Loucy (cell line): ENCODE measurements at regions not wholly inside any gene's neighbourhood (a gene's known extent, or its start where the extent isn't known, plus 50 kb on each side); places are given as distances from the start of the nearest gene placed in this dataset.

Experiments
- H2AFZ ChIP-seq: fragments of 200-600 bp; sonication (generic); 2 replicates; pipeline ENCODE4 v1.6.0; 2016; ENCODE audit warnings: antibody characterized with exemption, mild to moderate bottlenecking, low read length, moderate library complexity
- H3F3A ChIP-seq: fragments of 200-600 bp; 2 replicates; pipeline ENCODE4 v1.6.0; 2016; ENCODE audit warnings: antibody characterized with exemption, low read depth, mild to moderate bottlenecking
- H3K27me3 ChIP-seq: fragments of 200-600 bp; sonication (generic); 2 replicates; pipeline ENCODE4 v1.6.1; 2014; ENCODE audit warnings: low read length, mild to moderate bottlenecking; ENCODE audit not compliant: insufficient read depth, poor library complexity, severe bottlenecking
- H3K36me3 ChIP-seq: fragments of 200-600 bp; sonication (generic); 2 replicates; pipeline ENCODE4 v1.6.1; 2016; ENCODE audit warnings: low read length; ENCODE audit not compliant: insufficient read depth
- H3K4me1 ChIP-seq: fragments of 200-600 bp; sonication (generic); 2 replicates; pipeline ENCODE4 v1.5.1; 2014; ENCODE audit warnings: low read length, mild to moderate bottlenecking; ENCODE audit not compliant: insufficient read depth, poor library complexity, severe bottlenecking
- H3K4me2 ChIP-seq: fragments of 200-600 bp; sonication (generic); 2 replicates; pipeline ENCODE4 v1.6.0; 2014; ENCODE audit warnings: antibody characterized with exemption, low read length, low read depth, mild to moderate bottlenecking; ENCODE audit not compliant: poor library complexity, severe bottlenecking
- H3K4me3 ChIP-seq: fragments of 200-600 bp; sonication (generic); 2 replicates; pipeline ENCODE4 v1.5.1; 2014; ENCODE audit warnings: low read length, mild to moderate bottlenecking, mixed read lengths; ENCODE audit not compliant: poor library complexity, severe bottlenecking
- H3K79me2 ChIP-seq: fragments of 200-600 bp; sonication (generic); 2 replicates; pipeline ENCODE4 v1.6.1; 2014; ENCODE audit warnings: low read length; ENCODE audit not compliant: insufficient read depth
- H3K9ac ChIP-seq: fragments of 200-600 bp; sonication (generic); 2 replicates; pipeline ENCODE4 v1.6.0; 2014; ENCODE audit warnings: mild to moderate bottlenecking, low read depth, low read length, moderate library complexity; ENCODE audit not compliant: poor library complexity, severe bottlenecking
- H3K9me2 ChIP-seq: fragments of 200-600 bp; sonication (generic); replicated peaks from 2 replicates; pipeline ENCODE4 v1.6.1; 2016; ENCODE audit warnings: low read depth, low read length, mixed read lengths
- H3K9me3 ChIP-seq: fragments of 200-600 bp; sonication (generic); 2 replicates; pipeline ENCODE4 v1.6.1; 2014; ENCODE audit warnings: mild to moderate bottlenecking, antibody characterized with exemption, low read length, low read depth; ENCODE audit not compliant: insufficient read depth
- H4K20me1 ChIP-seq: fragments of 200-600 bp; sonication (generic); 2 replicates; pipeline ENCODE4 v1.6.0; 2014; ENCODE audit warnings: antibody characterized with exemption, low read length, mild to moderate bottlenecking; ENCODE audit not compliant: insufficient read depth, poor library complexity, severe bottlenecking
- CTCF ChIP-seq: fragments of 200-600 bp; sonication (generic); conservative IDR thresholded peaks from 2 replicates; pipeline ENCODE4 v1.5.1; 2014; ENCODE audit warnings: mild to moderate bottlenecking, antibody characterized with exemption, low read length
- EZH2phosphoT487 ChIP-seq: fragments of 200-600 bp; IDR thresholded peaks from 2 replicates; pipeline ENCODE4 v1.6.1; 2018; ENCODE audit warnings: antibody characterized with exemption, mild to moderate bottlenecking, moderate library complexity, borderline replicate concordance

GRCh38 chr14:84209031-84209430 is 1320.9 kb upstream of the FLRT2 start:
- Histone ChIP-seq H3K4me3 (no peak overlapping the region), H3F3A (no peaks in the 10 kb centered on the region), H3K4me1 (no peaks in the 10 kb centered on the region), H3K4me2 (no peak overlapping the region), H3K36me3 (no peaks in the 10 kb centered on the region), H4K20me1 (no peaks in the 10 kb centered on the region), H3K27me3 (no peaks in the 10 kb centered on the region), H3K9ac (no peak overlapping the region), H2AFZ (no peak overlapping the region), H3K9me3 (no peaks in the 10 kb centered on the region), H3K9me2 (no peaks in the 10 kb centered on the region), H3K79me2 (no peaks in the 10 kb centered on the region)
- TF ChIP-seq CTCF, result no peak

- Histone ChIP-seq H3K4me3 (no peak overlapping the region), H3K36me3 (no peaks in the 10 kb centered on the region), H3K4me1 (no peaks in the 10 kb centered on the region), H3K4me2 (no peak overlapping the region), H3K9me3 (0 out of 2 replicates have a peak, but pooled peaks cover 4% of the 10 kb centered on the region), H3K9ac (no peak overlapping the region), H3K27me3 (no peaks in the 10 kb centered on the region), H3K79me2 (no peaks in the 10 kb centered on the region), H3K9me2 (no peaks in the 10 kb centered on the region), H3F3A (no peaks in the 10 kb centered on the region), H2AFZ (no peak overlapping the region), H4K20me1 (no peaks in the 10 kb centered on the region)
- no peak for TF ChIP-seq EZH2phosphoT487
- TF ChIP-seq CTCF, result no peak
Measured at GRCh38 chr14:84217066-84217465, 1312.9 kb upstream of the FLRT2 start.

- TF ChIP-seq EZH2phosphoT487 (no peak), CTCF (no peak)
- no peak overlapping the region for H3K9ac ChIP-seq
- H3K36me3 ChIP-seq, result no peaks in the 10 kb centered on the region
Measured at GRCh38 chr14:84225268-84225667, 1304.7 kb upstream of the FLRT2 start.

More at GRCh38 chr14:84225268-84225667, 1304.7 kb upstream of the FLRT2 start:
- no peaks in the 10 kb centered on the region for H3K4me1 ChIP-seq
- no peaks in the 10 kb centered on the region for H3K9me2 ChIP-seq
- no peaks in the 10 kb centered on the region for H4K20me1 ChIP-seq
- no peak overlapping the region for H2AFZ ChIP-seq
- H3K9me3 ChIP-seq, result no peaks in the 10 kb centered on the region
- H3K27me3 ChIP-seq, result no peaks in the 10 kb centered on the region
- no peaks in the 10 kb centered on the region for H3K79me2 ChIP-seq
- H3K4me3 ChIP-seq, result no peak overlapping the region
- H3F3A ChIP-seq, result no peaks in the 10 kb centered on the region
- no peak overlapping the region for H3K4me2 ChIP-seq
